Stimulated activated naive CD4-positive, alpha-beta T cell (primary cell): ENCODE measurements at regions not wholly inside any gene's neighbourhood (a gene's known extent, or its start where the extent isn't known, plus 50 kb on each side); places are given as distances from the start of the nearest gene placed in this dataset.

Source experiments
- DNase-seq, 6 experiments: peaks; one replicate each; lab custom pipeline; 2025; lab: John Stamatoyannopoulos, UW

DNA sequence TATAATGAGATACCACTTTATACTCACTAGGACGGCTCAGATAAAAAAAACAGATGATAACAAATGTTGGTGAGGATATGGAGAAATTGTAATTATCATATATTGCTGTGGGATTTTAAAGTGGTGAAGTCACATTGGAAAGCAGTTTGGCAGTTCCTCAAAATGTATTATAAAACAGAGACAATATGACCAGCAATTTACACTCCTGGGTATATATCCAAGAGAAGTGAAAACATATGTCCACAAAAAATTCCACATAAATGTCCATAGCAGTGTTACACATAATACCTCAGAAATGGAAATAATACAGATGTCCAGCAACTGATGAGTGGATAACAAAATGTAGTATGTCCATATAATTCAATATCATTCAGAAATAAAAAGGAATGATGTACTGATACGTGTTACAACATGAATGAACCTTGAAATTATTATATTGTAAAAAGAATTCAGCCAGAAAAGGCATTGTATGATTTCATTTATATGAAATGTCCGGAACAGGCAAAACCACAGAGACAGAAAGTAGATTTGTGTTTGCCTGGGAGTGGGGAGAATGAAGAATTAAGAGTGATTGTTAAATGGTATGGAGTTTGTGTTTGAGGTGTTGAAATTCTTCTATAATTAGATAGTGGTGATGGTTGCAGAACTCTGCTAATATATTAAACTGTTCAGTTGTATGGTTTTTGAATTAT, 220.9 kb downstream of the SLC7A11 start:
- no peak for DNase-seq

DNA sequence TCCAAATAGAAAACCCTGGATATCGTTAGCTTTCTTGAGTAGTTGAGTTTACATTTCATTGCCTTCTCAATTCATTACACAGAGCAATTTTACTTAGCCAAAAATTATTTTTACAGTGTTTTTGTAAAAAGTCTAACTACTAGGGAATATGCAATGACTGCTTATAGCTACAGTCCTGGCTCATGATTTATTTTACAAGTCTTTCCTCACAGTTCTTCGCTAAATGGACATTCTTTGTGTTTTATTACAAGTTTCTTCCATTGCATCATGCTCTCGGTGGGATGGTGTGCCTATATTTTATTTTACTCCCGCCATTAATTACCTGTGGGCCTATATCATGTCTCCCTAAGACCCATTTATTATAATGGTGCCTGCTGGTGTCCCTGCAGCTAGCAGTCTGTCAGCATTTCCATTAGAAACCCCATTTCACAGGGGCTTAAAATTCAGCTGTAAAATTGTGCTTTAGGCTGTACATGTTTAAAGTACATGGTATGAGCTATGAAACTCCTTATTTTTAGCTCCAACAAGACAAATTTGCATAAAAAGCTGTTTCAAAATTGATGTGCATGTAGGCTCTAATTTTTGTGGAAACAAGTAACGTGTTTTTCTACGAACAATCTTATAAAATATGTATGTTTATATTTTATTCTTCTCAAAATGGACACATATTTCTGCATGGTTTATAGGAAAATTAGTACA, 227.4 kb downstream of the SLC7A11 start:
- DNase-seq, result no peak

GRCh38 chr4:138013625-138014024, 228.5 kb downstream of the SLC7A11 start:
- DNase-seq, result no peak

DNA sequence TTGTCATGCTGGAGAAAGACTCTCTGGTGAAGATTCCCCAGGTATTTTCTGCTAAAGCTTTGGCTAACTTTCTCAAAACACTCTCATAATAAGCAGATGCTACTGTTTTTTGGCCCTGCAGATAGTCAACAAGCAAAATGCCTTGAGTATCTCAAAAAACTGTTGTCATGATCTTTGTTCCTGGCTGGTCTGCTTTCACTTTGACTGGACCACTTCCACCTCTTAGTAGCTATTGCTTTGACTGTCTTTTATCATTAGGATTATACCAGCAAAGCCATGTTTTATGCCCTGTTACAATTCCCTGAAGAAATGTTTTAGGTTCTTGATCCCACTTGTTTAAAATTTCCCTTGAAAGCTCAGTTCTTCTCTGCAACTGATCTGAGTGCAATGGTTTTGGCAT, 231.5 kb downstream of the SLC7A11 start:
- no peak for DNase-seq

GRCh38 chr4:138007572-138007971, 234.6 kb downstream of the SLC7A11 start:
- DNase-seq, result no peak

GRCh38 chr4:138005486-138005885, 236.7 kb downstream of the SLC7A11 start:
- no peak for DNase-seq

DNA sequence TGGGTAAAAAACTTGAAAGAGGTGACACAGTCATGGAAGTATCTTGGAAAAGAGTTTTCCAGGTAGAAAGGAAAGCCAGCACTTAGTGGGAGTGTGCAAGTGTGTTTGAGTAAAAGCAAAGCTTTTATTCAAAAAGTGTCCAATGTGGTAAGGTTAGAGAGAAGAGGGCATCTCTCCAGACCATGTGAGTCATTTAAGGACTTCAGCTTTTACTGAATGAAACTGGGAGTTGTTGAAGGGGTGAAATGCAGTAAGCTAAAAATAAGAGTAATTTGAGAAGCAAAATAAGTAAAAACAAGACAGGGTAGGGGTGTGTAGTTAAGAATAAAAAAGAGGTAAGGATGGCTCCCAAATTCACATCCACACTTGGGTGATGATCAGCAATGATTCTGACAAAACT, 238.9 kb downstream of the SLC7A11 start:
- no peak for DNase-seq

DNA sequence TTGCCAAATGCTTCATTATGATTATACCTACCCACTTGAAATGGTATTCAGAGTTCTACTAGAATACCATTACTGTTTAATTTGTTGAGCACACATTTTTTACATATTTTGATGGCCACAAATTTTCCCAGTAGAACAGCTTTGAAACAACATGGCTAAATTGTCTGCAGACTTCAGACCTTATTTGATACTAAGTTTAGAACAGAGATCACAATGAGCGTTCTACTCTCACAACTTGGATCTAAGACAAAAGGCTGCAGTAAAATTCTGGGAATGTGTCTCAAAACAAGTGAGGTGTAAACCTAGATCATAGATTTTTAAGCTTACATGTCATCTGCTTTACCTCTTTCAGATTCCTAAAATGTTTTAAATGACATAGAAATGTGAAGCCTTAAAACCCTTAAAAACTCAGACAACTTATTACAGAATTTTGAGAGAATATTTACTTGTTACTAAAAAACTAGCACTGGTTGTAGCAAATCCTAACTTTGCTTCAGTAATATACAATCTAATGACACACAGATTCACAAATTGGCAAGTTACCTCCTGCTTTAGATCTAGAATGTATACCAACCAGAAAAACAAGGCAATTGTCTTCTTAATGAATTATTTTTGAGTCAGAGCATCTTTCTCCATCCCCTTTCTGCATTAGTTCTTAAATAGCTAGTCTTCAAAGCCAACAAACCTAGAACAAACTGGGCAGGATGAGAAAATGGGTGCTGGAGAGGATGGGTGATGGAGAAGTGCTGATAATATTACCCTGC, 243.3 kb downstream of the SLC7A11 start:
- DNase-seq, result no peak

DNA sequence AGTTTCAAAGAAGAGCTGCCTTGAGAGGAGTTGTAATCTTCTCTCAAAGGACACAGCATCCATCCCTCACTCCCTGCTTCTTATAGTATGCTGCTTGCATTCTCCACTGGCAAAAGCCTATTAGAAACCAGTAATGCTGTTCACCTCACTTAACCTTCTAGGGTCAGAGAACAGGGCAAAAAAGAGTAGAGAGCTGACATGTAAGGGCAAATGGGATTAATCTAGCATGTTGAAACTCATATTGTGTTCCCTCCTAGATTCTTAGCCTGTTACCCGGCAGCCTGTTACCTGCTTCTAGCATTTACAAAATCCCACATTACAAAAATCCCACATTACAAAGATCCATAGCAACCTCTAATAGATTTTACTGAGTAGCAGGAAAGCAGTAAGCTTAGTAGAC, 244.7 kb downstream of the SLC7A11 start:
- DNase-seq, result no peak

DNA sequence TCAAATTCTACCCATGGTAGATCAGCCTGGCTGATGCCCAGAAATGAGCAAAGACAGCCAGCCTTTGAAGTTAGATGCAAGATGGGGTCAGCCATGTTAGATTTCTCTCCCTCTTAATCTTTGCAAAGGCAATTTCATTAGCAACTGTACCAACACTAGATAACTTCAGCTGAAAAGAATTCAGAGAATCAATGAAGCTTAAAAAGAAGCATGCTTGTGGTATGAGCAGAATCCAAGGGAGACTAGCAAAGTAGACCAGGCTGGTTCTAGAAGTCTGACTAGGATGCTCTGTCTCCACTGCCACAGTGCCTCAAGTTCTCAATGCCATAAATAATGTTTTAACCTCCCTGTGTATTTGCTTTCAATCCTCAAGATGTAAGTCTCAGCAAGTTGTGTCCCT, 247.3 kb downstream of the SLC7A11 start:
- DNase-seq, result no peak

GRCh38 chr4:137993232-137993631, 248.9 kb downstream of the SLC7A11 start:
- no peak for DNase-seq

DNA sequence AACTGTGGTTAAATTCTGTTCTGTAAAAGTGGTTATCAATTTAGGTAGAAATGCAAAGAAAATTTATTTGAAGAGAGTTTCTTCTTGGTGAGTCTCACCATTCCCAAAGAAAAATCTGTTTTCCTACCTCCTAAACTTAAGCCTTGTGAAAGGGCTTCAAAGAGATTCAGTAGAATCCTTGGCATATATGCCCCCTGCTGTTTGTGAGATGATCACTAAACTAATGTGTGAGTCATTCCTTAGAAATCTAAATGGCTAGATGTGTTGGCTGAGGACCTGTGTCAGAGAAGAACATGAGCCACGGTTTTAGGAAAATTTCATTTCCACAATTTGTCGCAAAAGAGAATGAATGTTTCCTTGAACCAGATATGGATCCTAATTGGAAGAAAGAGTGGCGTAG, 260.9 kb downstream of the SLC7A11 start:
- no peak for DNase-seq

DNA sequence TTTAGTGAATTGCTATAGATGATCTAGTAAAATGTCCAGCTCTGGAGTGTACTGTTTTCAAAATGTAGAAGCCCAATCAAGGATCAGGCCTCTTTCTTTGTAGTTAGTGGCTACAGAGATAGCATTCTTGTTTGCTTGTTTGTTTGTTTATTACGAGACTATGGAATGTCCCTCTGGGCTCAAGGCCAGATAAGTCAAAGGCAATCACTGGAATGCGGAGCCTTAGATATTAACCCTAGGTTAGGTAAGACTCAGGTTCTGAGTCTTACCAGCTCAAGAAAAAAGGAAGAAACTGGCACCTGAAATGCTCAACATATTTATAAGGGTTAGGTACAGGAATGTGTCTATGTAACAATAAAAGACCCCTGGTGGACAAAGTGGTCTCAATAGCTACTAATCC, 261.5 kb downstream of the SLC7A11 start:
- DNase-seq, result no peak

DNA sequence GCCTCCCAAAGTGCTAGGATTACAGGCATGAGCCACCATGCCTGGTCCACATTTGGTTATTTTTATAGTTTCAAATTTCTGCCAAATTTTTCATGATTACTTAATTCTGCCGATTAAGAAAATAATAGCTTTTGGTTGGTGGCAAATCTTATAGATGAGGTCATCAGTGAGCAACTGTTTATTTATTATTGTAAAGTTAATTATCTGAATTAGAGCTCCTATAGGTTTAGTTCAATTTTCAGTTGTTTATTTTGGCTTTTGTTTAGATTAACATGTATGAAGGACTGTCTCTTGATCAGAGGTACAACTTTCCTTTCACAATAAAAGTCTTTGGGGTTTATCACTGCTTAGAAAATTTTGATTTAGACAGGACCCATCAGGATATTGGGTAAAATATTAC, 262.2 kb downstream of the SLC7A11 start:
- DNase-seq, result no peak

DNA sequence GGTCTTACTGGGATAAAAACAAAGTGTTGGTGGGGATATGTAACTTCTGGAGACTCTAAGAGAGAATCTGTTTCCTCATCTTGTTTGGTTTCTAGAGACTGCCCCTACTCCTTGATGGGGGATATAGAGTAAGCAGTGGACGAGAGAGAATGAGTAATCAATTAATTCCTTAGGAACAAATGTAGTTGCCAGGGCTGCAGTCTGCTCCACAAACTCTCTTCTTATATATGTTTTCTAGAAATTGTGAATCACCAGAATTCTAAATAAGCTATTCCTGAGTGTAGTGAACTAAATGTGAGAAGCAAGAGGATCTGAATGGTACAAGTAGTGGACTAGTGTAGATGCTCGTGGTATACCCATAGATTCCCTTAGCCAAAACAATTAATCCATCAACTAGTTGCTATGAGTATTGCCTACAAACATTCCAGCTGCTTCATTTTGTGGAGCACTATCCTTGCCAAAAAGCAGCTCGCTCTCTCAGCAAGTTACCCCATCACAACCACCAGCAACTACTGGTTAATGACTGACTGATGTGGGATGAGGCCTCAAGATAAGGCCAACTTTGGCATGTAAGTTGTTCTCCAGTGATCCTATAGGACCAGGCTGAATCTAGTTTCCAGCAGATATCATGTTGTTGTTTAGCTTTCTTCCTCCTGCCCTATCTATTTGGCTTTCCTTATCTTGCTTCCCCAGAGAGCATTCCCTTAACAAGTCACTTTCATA, 273.0 kb downstream of the SLC7A11 start:
- no peak for DNase-seq

GRCh38 chr4:137967480-137968190, 274.5 kb downstream of the SLC7A11 start:
- no peak for DNase-seq

DNA sequence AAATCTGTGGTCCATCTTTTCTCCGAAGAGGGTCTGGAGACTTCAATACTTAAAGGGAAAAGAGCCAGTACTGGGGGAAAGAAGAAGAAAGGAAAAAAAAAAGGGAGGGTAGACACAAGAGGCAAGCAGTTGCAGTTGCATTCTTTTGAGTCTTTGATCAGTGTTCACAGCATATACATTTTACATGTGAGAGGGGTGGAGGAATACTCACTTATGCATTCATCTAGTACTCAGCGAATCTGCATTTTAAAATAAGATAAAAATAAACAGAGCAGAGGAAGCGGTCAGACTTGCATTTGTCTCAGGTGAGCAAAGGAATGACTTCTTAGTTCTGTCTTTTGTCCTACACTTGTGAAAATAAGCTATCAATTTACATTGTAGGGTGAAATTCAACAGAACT, 275.6 kb downstream of the SLC7A11 start:
- no peak for DNase-seq

- DNase-seq, result no peak
Measured at GRCh38 chr4:137961051-137961438, 281.1 kb downstream of the SLC7A11 start.

DNA sequence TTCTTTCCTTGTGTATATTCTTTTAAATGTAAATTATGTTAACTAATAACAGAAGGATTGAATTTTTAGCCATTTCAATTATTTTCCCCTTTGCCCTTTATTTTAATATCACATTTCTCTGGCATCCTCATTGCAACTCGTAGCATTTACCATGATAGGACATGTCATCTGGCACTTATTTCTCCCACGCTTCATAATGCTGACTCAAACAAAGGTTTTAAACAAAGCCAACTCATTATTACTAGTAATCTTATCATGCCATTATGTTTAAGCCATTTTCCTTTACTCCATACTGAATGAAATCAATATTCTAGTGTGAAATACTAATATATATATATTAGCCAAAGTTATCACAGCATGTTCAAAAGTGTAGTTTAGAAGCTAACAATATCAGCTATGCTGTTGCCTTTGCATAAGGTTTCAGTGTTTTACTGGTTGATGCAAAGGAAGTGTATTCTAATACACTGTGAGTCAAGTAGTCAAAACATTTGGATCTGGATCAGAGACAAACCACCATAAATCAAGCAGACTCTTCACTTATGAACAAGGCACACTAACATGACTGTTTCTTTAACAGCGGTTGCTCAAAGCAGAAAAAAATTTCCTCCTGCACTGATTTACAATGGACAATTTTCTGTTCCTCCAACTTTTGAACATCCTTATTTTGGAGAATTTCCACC, 281.6 kb downstream of the SLC7A11 start:
- DNase-seq, result no peak

GRCh38 chr4:137957806-137958205, 284.3 kb downstream of the SLC7A11 start:
- DNase-seq, result no peak

GRCh38 chr4:137956256-137956655, 285.9 kb downstream of the SLC7A11 start:
- no peak for DNase-seq
